ENCODE measurements at regions not wholly inside any gene's neighbourhood (a gene's known extent, or its start where the extent isn't known, plus 50 kb on each side); places are given as distances from the start of the nearest gene placed in this dataset.

DNA sequence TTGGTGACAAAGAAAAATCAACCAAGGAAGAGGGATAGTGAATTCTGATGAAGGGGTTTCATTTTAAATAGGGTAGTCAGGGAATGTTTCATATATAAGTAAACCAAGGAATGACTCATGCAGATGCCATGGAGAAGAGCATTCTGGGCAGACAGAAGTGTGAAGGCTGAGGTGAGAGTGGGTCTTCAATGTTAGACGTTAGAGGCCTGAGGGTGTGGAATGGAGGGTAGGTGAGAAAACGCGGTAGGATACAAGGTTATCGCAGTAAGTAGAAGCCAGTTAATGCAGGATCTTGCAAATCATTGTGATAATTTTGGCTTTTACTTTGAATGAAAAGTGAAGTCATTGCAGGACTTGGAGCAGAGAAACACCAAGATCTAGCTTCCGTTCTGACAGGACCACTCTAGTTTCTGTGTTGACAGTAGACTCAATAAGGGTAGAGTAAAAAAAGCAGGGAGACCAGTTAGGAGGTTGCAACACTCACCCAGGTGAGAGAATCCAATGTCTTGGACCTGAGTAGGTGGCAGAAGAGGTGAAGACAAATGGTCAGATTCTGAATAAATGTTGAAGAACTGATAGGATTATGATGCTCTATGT, 225.2 kb upstream of the TMTC4 start (continued):
- TF ChIP-seq ATF3 (IDR thresholded peaks at IDR 0.05) (no peak), SIN3A (IDR thresholded peaks at IDR 0.05; ENCODE audit: low read depth) (no peak)

DNA sequence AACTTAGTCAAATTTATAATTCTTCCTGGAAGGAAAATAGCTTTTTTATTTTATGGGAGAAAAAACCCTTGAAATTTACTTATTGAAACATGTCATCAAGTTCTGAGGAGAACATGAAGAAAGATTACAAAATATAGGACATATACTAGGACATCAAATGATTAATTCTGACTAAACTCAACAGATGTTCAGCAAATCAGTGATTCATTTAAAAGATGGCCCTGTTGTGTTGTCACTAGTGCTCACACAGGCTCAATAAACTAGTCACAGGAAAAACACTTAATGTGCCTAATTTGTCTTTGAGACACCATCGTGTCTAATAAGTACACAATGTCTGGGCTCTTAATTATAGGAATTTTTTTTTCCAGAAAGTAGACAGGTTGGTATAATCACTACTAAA, 223.8 kb upstream of the TMTC4 start:
- H3K4me3 ChIP-seq (replicated peaks in 1 of 2; ENCODE audit: low read depth in 1 of 2, low read length in 2 of 2): no peak overlapping the region
- no peak for DNase-seq (ENCODE audit: low read depth, low spot score)
- H3K79me2 ChIP-seq (ENCODE audit: insufficient read depth, low read length): no peaks in the 10 kb centered on the region
- H4K20me1 ChIP-seq (ENCODE audit: insufficient read depth): no peaks in the 10 kb centered on the region
- no peaks in the 10 kb centered on the region for H3K9me2 ChIP-seq (ENCODE audit: insufficient read depth)
- CTCF ChIA-PET: no interaction called here
- intact Hi-C loops (cut with micrococcal nuclease): no loop called here
- H3K9me3 ChIP-seq (ENCODE audit: control insufficient read depth in 1 of 2, insufficient read depth in 1 of 2, low read depth in 1 of 2, low read length in 2 of 2): no peaks in the 10 kb centered on the region
- no peak overlapping the region for H3K4me2 ChIP-seq (ENCODE audit: low read length)
- POLR2A ChIA-PET: no interaction called here
- no peaks in the 10 kb centered on the region for H3K4me1 ChIP-seq (ENCODE audit: control insufficient read depth in 1 of 2, insufficient read depth in 2 of 2, low read length in 2 of 2)
- BruUV-seq (replicated peaks): no TSS peak
- no peaks in the 10 kb centered on the region for H3K27me3 ChIP-seq (ENCODE audit: insufficient read depth, low read length)
- no peak overlapping the region for H3K27ac ChIP-seq (ENCODE audit: low read depth, low read length)
- RAD21 ChIA-PET (ENCODE audit: low non-redundant PET in 1 of 2, low total read pairs in 2 of 2, uncharacterized antibody in 2 of 2, unreplicated experiment in 2 of 2): no interaction called here
- ATAC-seq: no peak
- H3K9ac ChIP-seq (ENCODE audit: low read length): no peak overlapping the region
- H2AFZ ChIP-seq (ENCODE audit: low read depth, low read length, poor library complexity, severe bottlenecking): no peak overlapping the region
- TF ChIP-seq FOSL1 (IDR thresholded peaks at IDR 0.05; ENCODE audit: low read depth) (no peak), ATF3 (IDR thresholded peaks at IDR 0.05) (no peak), MAX (IDR thresholded peaks at IDR 0.05) (no peak), POLR2AphosphoS5 (IDR thresholded peaks at IDR 0.05; ENCODE audit: low read depth, low read length) (no peak), SP1 (IDR thresholded peaks at IDR 0.05; ENCODE audit: low read depth) (no peak), TCF7L2 (IDR thresholded peaks at IDR 0.05; ENCODE audit: borderline replicate concordance, extremely low read depth, insufficient read depth, insufficient read length) (no peak), POLR2A (IDR thresholded peaks at IDR 0.05; ENCODE audit: borderline replicate concordance, extremely low read depth, insufficient read depth, insufficient read length) (no peak), ZFX (IDR thresholded peaks at IDR 0.05) (no peak), EGR1 (IDR thresholded peaks at IDR 0.05; ENCODE audit: low read depth) (no peak), EZH2phosphoT487 (IDR thresholded peaks at IDR 0.05; ENCODE audit: borderline replicate concordance) (no peak), EZH2 (IDR thresholded peaks at IDR 0.05) (no peak), CBX3 (IDR thresholded peaks at IDR 0.05; ENCODE audit: low read depth) (no peak), YY1 (IDR thresholded peaks at IDR 0.05; ENCODE audit: extremely low read depth, insufficient replicate concordance, low read depth, low read length) (no peak), CTCF (IDR thresholded peaks at IDR 0.05 in 2 of 3, conservative IDR thresholded peaks at IDR 0.05 in 1 of 3; ENCODE audit: borderline replicate concordance in 1 of 3, insufficient read depth in 1 of 3, low read depth in 2 of 3, low read length in 2 of 3) (no peak), JUND (IDR thresholded peaks at IDR 0.05) (no peak), SIN3A (IDR thresholded peaks at IDR 0.05; ENCODE audit: low read depth) (no peak), ELF1 (IDR thresholded peaks at IDR 0.05; ENCODE audit: borderline replicate concordance, low read depth) (no peak)
- TF ChIP-seq, protein P1, sequence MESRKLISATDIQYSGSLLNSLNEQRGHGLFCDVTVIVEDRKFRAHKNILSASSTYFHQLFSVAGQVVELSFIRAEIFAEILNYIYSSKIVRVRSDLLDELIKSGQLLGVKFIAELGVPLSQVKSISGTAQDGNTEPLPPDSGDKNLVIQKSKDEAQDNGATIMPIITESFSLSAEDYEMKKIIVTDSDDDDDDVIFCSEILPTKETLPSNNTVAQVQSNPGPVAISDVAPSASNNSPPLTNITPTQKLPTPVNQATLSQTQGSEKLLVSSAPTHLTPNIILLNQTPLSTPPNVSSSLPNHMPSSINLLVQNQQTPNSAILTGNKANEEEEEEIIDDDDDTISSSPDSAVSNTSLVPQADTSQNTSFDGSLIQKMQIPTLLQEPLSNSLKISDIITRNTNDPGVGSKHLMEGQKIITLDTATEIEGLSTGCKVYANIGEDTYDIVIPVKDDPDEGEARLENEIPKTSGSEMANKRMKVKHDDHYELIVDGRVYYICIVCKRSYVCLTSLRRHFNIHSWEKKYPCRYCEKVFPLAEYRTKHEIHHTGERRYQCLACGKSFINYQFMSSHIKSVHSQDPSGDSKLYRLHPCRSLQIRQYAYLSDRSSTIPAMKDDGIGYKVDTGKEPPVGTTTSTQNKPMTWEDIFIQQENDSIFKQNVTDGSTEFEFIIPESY (IDR thresholded peaks at IDR 0.05; ENCODE audit: extremely low read depth, insufficient replicate concordance, low read length): no peak
- H3K36me3 ChIP-seq (ENCODE audit: control insufficient read depth in 1 of 2, insufficient read depth in 2 of 2, low read length in 2 of 2): no peaks in the 10 kb centered on the region

Measured in HCT116 (cell line).